Mucosa of descending colon (tissue), 3 donors: ENCODE measurements at regions not wholly inside any gene's neighbourhood (a gene's known extent, or its start where the extent isn't known, plus 50 kb on each side); places are given as distances from the start of the nearest gene placed in this dataset.

ENCODE experiments used
- ATAC-seq: fragments of 200-7000 bp; cut with Tn5 transposase; one replicate; pipeline ENCODE4 v1.9.1; 2020; ENCODE audit warnings: mild to moderate bottlenecking, moderate library complexity
- DNase-seq, 3 donors: peaks; one replicate each; pipeline ENCODE4 v3.0.0-alpha.2; 2020
- H3K36me3 ChIP-seq: fragments of 200-600 bp; one replicate; pipeline ENCODE4 v1.8.0; 2021; ENCODE audit warnings: low read depth, mild to moderate bottlenecking
- H3K4me1 ChIP-seq: fragments of 200-600 bp; one replicate; pipeline ENCODE4 v1.8.0; 2021; ENCODE audit warnings: low read depth, mild to moderate bottlenecking
- H3K4me3 ChIP-seq: fragments of 200-600 bp; one replicate; pipeline ENCODE4 v1.8.0; 2021; ENCODE audit warnings: mild to moderate bottlenecking
- H3K9me3 ChIP-seq: fragments of 200-600 bp; one replicate; pipeline ENCODE4 v1.8.0; 2021; ENCODE audit warnings: mild to moderate bottlenecking
- intact Hi-C, 2 donors: fragments of 100-400 bp; cut with DNase I in 1 of 2; cut with micrococcal nuclease in 1 of 2; formaldehyde crosslinking; loops; one replicate each; pipeline versions ENCODE4 v1.11.0 to v1.11.1; 2022; cut with DNase I, micrococcal nuclease
- TF ChIP-seq, protein P1 (sequence below): fragments of 200-600 bp; IDR thresholded peaks from one replicate; pipeline ENCODE4 v1.8.0; 2022; ENCODE audit warnings: antibody characterized with exemption, mild to moderate bottlenecking
- donor health status: DM: no; HTN: no; CAD: no; lungs with moderate emphysema.
- donor health status: DM: no; HTN: no; CAD: no.
- donor health status: DM: no; HTN: yes; CAD: no.

GRCh38 chr2:228561816-228562215 is 380.3 kb upstream of the SPHKAP start:
- Histone ChIP-seq H3K9me3 (no peaks in the 10 kb centered on the region), H3K4me1 (no peaks in the 10 kb centered on the region), H3K4me3 (no peak overlapping the region), H3K36me3 (no peaks in the 10 kb centered on the region)
- DNase-seq (no peak), ATAC-seq (no peak)
- intact Hi-C loops, result no loop called here
- TF ChIP-seq, protein P1, sequence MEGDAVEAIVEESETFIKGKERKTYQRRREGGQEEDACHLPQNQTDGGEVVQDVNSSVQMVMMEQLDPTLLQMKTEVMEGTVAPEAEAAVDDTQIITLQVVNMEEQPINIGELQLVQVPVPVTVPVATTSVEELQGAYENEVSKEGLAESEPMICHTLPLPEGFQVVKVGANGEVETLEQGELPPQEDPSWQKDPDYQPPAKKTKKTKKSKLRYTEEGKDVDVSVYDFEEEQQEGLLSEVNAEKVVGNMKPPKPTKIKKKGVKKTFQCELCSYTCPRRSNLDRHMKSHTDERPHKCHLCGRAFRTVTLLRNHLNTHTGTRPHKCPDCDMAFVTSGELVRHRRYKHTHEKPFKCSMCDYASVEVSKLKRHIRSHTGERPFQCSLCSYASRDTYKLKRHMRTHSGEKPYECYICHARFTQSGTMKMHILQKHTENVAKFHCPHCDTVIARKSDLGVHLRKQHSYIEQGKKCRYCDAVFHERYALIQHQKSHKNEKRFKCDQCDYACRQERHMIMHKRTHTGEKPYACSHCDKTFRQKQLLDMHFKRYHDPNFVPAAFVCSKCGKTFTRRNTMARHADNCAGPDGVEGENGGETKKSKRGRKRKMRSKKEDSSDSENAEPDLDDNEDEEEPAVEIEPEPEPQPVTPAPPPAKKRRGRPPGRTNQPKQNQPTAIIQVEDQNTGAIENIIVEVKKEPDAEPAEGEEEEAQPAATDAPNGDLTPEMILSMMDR, result no peak

GRCh38 chr2:228559774-228560415 is 378.4 kb upstream of the SPHKAP start:
- ATAC-seq, result no peak
- Histone ChIP-seq H3K36me3 (no peaks in the 10 kb centered on the region), H3K4me3 (no peak overlapping the region), H3K4me1 (no peaks in the 10 kb centered on the region), H3K9me3 (no peaks in the 10 kb centered on the region)
- TF ChIP-seq, protein P1, result no peak
- no peak for DNase-seq
- intact Hi-C loops, result no loop called here

DNA sequence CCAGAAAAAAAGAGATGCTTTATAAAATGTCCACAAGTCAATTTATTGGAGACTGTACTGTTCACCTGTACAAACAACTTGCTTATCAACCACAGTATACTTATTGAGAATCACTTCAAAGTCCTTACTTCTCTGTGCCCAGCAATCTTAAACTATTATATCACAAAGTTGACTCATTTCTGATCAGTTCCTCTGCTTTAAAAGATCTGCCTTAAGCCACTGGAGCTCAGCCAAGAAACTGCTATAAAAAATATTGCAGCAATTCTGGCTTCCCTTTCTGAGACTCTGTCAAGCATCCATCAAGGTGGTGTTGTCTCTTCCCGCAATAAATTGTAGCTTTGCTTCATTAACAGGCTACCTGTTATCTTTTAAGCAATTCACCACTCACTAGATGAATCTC is 375.2 kb upstream of the SPHKAP start:
- ATAC-seq (peak; percentile 83), DNase-seq (peak in 1 of 3 donors; percentile 58)
- TF ChIP-seq, protein P1, result no peak
- Histone ChIP-seq H3K36me3 (no peaks in the 10 kb centered on the region), H3K4me1 (no peaks in the 10 kb centered on the region), H3K4me3 (no peak overlapping the region), H3K9me3 (no peaks in the 10 kb centered on the region)
- intact Hi-C loops, result no loop called here

DNA sequence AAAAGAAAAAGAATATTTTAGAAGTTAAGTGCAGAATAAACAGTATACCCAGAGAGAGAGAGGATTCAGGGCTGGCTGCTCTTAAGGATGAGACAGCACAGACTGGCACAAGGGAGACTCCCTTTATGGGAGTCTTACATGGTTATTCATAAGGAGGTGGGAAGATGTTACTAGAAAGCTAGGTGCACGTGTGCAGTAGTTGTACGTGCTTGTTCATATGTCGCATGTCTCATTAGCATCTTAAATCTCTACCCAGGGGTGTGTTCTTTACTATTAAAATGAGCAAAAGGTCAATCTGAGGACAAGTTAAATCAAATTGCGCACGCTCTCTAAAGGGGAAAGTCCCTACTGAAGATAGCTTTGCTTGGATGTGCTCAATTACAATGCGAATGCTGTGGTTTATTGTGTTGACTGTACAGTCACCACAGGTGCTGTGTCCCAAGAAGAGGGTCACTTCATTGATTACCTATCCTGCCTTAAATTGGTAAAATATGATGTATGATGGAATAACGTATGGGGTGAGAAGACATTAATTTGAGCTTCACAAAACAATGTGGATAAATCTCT is 368.0 kb upstream of the SPHKAP start:
- ATAC-seq, result no peak
- Histone ChIP-seq H3K36me3 (no peaks in the 10 kb centered on the region), H3K4me3 (no peak overlapping the region), H3K9me3 (no peaks in the 10 kb centered on the region), H3K4me1 (no peaks in the 10 kb centered on the region)
- DNase-seq, result no peak
- TF ChIP-seq, protein P1, result no peak
- intact Hi-C loops, result no loop called here

- Histone ChIP-seq H3K9me3 (no peaks in the 10 kb centered on the region), H3K4me1 (no peaks in the 10 kb centered on the region), H3K4me3 (no peak overlapping the region), H3K36me3 (no peaks in the 10 kb centered on the region)
- DNase-seq, result no peak
- TF ChIP-seq, protein P1, result no peak
- intact Hi-C loops, result no loop called here
- no peak for ATAC-seq
These were observed 366.7 kb upstream of the SPHKAP start for GRCh38 chr2:228548230-228548629.
